ENCODE measurements at regions not wholly inside any gene's neighbourhood (a gene's known extent, or its start where the extent isn't known, plus 50 kb on each side); places are given as distances from the start of the nearest gene placed in this dataset.
"Not testable (repeated sequence)": the region's sequence is repeated elsewhere in the genome, so short reads cannot be mapped to it uniquely, and the experiment has no call there.

GRCh38 chr7:76125560-76125959 lies 76.1 kb upstream of the SRRM3 start:
- intact Hi-C loops (cut with DNase I; ENCODE audit: low total_unique reads) = no loop called here
- H3K9me3 ChIP-seq = no peaks in the 10 kb centered on the region
- H3K27me3 ChIP-seq = no peaks in the 10 kb centered on the region
- TF ChIP-seq CTCF (IDR thresholded peaks at IDR 0.05) (no peak), POLR2A (IDR thresholded peaks at IDR 0.05) (no peak)
- H3K27ac ChIP-seq = no peak overlapping the region
- WGBS, 2 donors = 94 to 95% methylated on average over 2 of the region's 2 CpGs
- no peak for DNase-seq
- no peak overlapping the region for H3K4me3 ChIP-seq
- H3K4me1 ChIP-seq = no peaks in the 10 kb centered on the region
- H3K36me3 ChIP-seq (ENCODE audit: low read depth, missing control alignments) = no peaks in the 10 kb centered on the region

GRCh38 chr7:76126632-76127031 lies 75.1 kb upstream of the SRRM3 start:
- H3K27ac ChIP-seq = no peak overlapping the region
- TF ChIP-seq CTCF (IDR thresholded peaks at IDR 0.05) = no peak
- TF ChIP-seq POLR2A (IDR thresholded peaks at IDR 0.05) = no peak
- DNase-seq = no peak
- 87 to 89% methylated on average over 4 of the region's 4 CpGs for WGBS, 2 donors
- no peak overlapping the region for H3K4me3 ChIP-seq
- H3K9me3 ChIP-seq = no peaks in the 10 kb centered on the region
- H3K4me1 ChIP-seq = no peaks in the 10 kb centered on the region
- intact Hi-C loops (cut with DNase I; ENCODE audit: low total_unique reads) = no loop called here
- no peaks in the 10 kb centered on the region for H3K36me3 ChIP-seq (ENCODE audit: low read depth, missing control alignments)
- no peaks in the 10 kb centered on the region for H3K27me3 ChIP-seq

- Histone ChIP-seq H3K27me3 (no peaks in the 10 kb centered on the region), H3K4me3 (no peak overlapping the region), H3K27ac (no peak overlapping the region), H3K36me3 (ENCODE audit: low read depth, missing control alignments) (no peaks in the 10 kb centered on the region), H3K4me1 (no peaks in the 10 kb centered on the region), H3K9me3 (no peaks in the 10 kb centered on the region)
- TF ChIP-seq POLR2A (IDR thresholded peaks at IDR 0.05) = no peak
- TF ChIP-seq CTCF (IDR thresholded peaks at IDR 0.05) = no peak
- no peak for DNase-seq
- 78 to 80% methylated on average over 5 of the region's 5 CpGs for WGBS, 2 donors
- intact Hi-C loops (cut with DNase I; ENCODE audit: low total_unique reads) = no loop called here
Measured at GRCh38 chr7:76129366-76129765, 72.3 kb upstream of the SRRM3 start.

GRCh38 chr7:76129836-76130235 lies 71.9 kb upstream of the SRRM3 start:
- Histone ChIP-seq H3K27me3 (no peaks in the 10 kb centered on the region), H3K4me3 (no peak overlapping the region), H3K4me1 (no peaks in the 10 kb centered on the region), H3K36me3 (ENCODE audit: low read depth, missing control alignments) (no peaks in the 10 kb centered on the region), H3K9me3 (no peaks in the 10 kb centered on the region), H3K27ac (no peak overlapping the region)
- no peak for DNase-seq
- WGBS, 2 donors = 92 to 93% methylated on average over 8 of the region's 8 CpGs
- intact Hi-C loops (cut with DNase I; ENCODE audit: low total_unique reads) = no loop called here
- TF ChIP-seq POLR2A (IDR thresholded peaks at IDR 0.05) (no peak), CTCF (IDR thresholded peaks at IDR 0.05) (no peak)

GRCh38 chr7:76130661-76131060 lies 71.0 kb upstream of the SRRM3 start:
- peak in 1 of 3 experiments; percentile 31 for TF ChIP-seq CTCF (IDR thresholded peaks at IDR 0.05)
- H3K9me3 ChIP-seq; H3K27ac ChIP-seq; H3K4me1 ChIP-seq; intact Hi-C loops (cut with DNase I; ENCODE audit: low total_unique reads); DNase-seq; H3K36me3 ChIP-seq (ENCODE audit: low read depth, missing control alignments); H3K4me3 ChIP-seq; H3K27me3 ChIP-seq: not testable (repeated sequence)

GRCh38 chr7:76131887-76132286 lies 69.8 kb upstream of the SRRM3 start:
- H3K36me3 ChIP-seq (ENCODE audit: low read depth, missing control alignments); H3K9me3 ChIP-seq; DNase-seq; H3K27me3 ChIP-seq; H3K4me3 ChIP-seq; intact Hi-C loops (cut with DNase I; ENCODE audit: low total_unique reads); H3K27ac ChIP-seq; H3K4me1 ChIP-seq: not testable (repeated sequence)
- 85 to 87% methylated on average over 5 of the region's 5 CpGs for WGBS, 2 donors
